ENCODE measurements at regions not wholly inside any gene's neighbourhood (a gene's known extent, or its start where the extent isn't known, plus 50 kb on each side); places are given as distances from the start of the nearest gene placed in this dataset.

DNA sequence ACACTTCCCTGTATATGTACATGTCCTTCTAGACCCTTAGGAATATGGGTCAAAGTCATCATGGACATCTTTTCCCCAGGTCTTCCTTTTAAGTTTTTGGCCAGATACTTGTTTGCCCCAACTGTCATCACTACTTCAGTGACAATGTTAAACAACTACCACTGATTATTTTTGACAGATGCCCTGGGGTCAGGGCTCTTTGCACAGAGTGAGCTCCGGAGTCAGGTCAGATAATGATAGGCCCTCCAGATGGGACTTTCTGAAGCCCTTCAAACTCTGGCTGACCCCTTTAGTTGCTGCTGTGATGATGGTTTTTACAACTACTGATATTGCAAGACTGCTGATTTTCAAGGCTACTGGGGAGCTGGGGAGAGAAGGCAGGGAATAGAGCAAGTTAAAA, 449.4 kb upstream of the HS6ST1 start (continued):
- TF ChIP-seq, protein P1, sequence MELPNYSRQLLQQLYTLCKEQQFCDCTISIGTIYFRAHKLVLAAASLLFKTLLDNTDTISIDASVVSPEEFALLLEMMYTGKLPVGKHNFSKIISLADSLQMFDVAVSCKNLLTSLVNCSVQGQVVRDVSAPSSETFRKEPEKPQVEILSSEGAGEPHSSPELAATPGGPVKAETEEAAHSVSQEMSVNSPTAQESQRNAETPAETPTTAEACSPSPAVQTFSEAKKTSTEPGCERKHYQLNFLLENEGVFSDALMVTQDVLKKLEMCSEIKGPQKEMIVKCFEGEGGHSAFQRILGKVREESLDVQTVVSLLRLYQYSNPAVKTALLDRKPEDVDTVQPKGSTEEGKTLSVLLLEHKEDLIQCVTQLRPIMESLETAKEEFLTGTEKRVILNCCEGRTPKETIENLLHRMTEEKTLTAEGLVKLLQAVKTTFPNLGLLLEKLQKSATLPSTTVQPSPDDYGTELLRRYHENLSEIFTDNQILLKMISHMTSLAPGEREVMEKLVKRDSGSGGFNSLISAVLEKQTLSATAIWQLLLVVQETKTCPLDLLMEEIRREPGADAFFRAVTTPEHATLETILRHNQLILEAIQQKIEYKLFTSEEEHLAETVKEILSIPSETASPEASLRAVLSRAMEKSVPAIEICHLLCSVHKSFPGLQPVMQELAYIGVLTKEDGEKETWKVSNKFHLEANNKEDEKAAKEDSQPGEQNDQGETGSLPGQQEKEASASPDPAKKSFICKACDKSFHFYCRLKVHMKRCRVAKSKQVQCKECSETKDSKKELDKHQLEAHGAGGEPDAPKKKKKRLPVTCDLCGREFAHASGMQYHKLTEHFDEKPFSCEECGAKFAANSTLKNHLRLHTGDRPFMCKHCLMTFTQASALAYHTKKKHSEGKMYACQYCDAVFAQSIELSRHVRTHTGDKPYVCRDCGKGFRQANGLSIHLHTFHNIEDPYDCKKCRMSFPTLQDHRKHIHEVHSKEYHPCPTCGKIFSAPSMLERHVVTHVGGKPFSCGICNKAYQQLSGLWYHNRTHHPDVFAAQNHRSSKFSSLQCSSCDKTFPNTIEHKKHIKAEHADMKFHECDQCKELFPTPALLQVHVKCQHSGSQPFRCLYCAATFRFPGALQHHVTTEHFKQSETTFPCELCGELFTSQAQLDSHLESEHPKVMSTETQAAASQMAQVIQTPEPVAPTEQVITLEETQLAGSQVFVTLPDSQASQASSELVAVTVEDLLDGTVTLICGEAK (IDR thresholded peaks at IDR 0.05), result no peak
- TF ChIP-seq, protein P1 (CRISPR knock-in tag; IDR thresholded peaks at IDR 0.05), result no peak
- TF ChIP-seq CHD2 (IDR thresholded peaks at IDR 0.05; ENCODE audit: low read depth, low read length) (no peak), SIX1 (CRISPR knock-in tag; IDR thresholded peaks at IDR 0.05; ENCODE audit: borderline replicate concordance) (no peak), YEATS4 (CRISPR knock-in tag; IDR thresholded peaks at IDR 0.05; ENCODE audit: borderline replicate concordance) (no peak), ZNF230 (CRISPR knock-in tag; IDR thresholded peaks at IDR 0.05) (no peak), NAIF1 (CRISPR knock-in tag; IDR thresholded peaks at IDR 0.05; ENCODE audit: borderline replicate concordance) (no peak), TRIM24 (CRISPR knock-in tag; IDR thresholded peaks at IDR 0.05) (no peak), ZNF530 (CRISPR knock-in tag; IDR thresholded peaks at IDR 0.05; ENCODE audit: low read depth) (no peak), PAX8 (CRISPR knock-in tag; IDR thresholded peaks at IDR 0.05; ENCODE audit: borderline replicate concordance) (no peak), ZNF510 (CRISPR knock-in tag; IDR thresholded peaks at IDR 0.05; ENCODE audit: low read depth) (no peak), FOXA1 (IDR thresholded peaks at IDR 0.05) (no peak), FOXA1 (CRISPR knock-in tag; IDR thresholded peaks at IDR 0.05) (no peak), ZNF263 (CRISPR knock-in tag; IDR thresholded peaks at IDR 0.05) (no peak), TAF15 (IDR thresholded peaks at IDR 0.05; ENCODE audit: low read depth, low read length, poor library complexity, severe bottlenecking) (no peak)
- TF ChIP-seq, protein P2, sequence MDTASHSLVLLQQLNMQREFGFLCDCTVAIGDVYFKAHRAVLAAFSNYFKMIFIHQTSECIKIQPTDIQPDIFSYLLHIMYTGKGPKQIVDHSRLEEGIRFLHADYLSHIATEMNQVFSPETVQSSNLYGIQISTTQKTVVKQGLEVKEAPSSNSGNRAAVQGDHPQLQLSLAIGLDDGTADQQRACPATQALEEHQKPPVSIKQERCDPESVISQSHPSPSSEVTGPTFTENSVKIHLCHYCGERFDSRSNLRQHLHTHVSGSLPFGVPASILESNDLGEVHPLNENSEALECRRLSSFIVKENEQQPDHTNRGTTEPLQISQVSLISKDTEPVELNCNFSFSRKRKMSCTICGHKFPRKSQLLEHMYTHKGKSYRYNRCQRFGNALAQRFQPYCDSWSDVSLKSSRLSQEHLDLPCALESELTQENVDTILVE (CRISPR knock-in tag; IDR thresholded peaks at IDR 0.05), result no peak
- TF ChIP-seq, protein P3, sequence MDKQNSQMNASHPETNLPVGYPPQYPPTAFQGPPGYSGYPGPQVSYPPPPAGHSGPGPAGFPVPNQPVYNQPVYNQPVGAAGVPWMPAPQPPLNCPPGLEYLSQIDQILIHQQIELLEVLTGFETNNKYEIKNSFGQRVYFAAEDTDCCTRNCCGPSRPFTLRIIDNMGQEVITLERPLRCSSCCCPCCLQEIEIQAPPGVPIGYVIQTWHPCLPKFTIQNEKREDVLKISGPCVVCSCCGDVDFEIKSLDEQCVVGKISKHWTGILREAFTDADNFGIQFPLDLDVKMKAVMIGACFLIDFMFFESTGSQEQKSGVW (CRISPR knock-in tag; IDR thresholded peaks at IDR 0.05; ENCODE audit: borderline replicate concordance), result no peak
